A673 (cell line): ENCODE measurements at regions not wholly inside any gene's neighbourhood (a gene's known extent, or its start where the extent isn't known, plus 50 kb on each side); places are given as distances from the start of the nearest gene placed in this dataset.
A peak's percentile ranks its signal among the peaks of the same experiment; 100 is the strongest.

Experiments used
- BruUV-seq: library from RNA; stranded (reverse); fragments of 400-500 nt; replicated peaks from 2 replicates; lab custom pipeline; 2021; lab: Mats Ljungman, UMichigan
- CTCF ChIA-PET: fragments of 300-600 bp; sonication (Branson Sonifier 250); formaldehyde crosslinking; loops from one replicate; lab custom pipeline; 2022; ENCODE audit warnings: antibody characterized with exemption; lab: Charles Lee
- POLR2A ChIA-PET: fragments of 300-600 bp; sonication (Branson Sonifier 250); formaldehyde crosslinking; loops from one replicate; lab custom pipeline; 2022; ENCODE audit warnings: antibody characterized with exemption; ENCODE audit not compliant: low non-redundant PET; lab: Charles Lee
- DNase-seq: peaks from one replicate; pipeline ENCODE4 v3.0.0-alpha.2; 2015; ENCODE audit warnings: low spot score
- H3K27ac ChIP-seq: fragments of 200-600 bp; sonication (generic); 2 replicates; pipeline ENCODE4 v1.5.1; 2016; ENCODE audit warnings: mixed run types, low read depth, mild to moderate bottlenecking, mixed read lengths, antibody characterized with exemption, low read length; ENCODE audit not compliant: poor library complexity, severe bottlenecking
- H3K27me3 ChIP-seq: fragments of 200-600 bp; sonication (generic); replicated peaks from 2 replicates; pipeline ENCODE4 v1.6.1; 2017; ENCODE audit warnings: mixed run types, low read depth, mild to moderate bottlenecking, mixed read lengths, antibody characterized with exemption, low read length; ENCODE audit not compliant: insufficient read depth, poor library complexity
- H3K36me3 ChIP-seq: fragments of 200-600 bp; sonication (generic); 2 replicates; pipeline ENCODE4 v1.6.1; 2016; ENCODE audit warnings: mixed run types, mild to moderate bottlenecking, mixed read lengths, antibody characterized with exemption, low read length; ENCODE audit not compliant: insufficient read depth, poor library complexity, severe bottlenecking
- H3K4me1 ChIP-seq: fragments of 200-600 bp; sonication (generic); 2 replicates; pipeline ENCODE4 v1.6.1; 2017; ENCODE audit warnings: mixed run types, mild to moderate bottlenecking, mixed read lengths, antibody characterized with exemption, low read length; ENCODE audit not compliant: insufficient read depth, poor library complexity, severe bottlenecking
- H3K4me3 ChIP-seq: fragments of 200-600 bp; sonication (generic); 2 replicates; pipeline ENCODE4 v1.5.1; 2016; ENCODE audit warnings: low read depth, mixed run types, mild to moderate bottlenecking, mixed read lengths, low read length; ENCODE audit not compliant: poor library complexity, severe bottlenecking
- H3K9me3 ChIP-seq: fragments of 200-600 bp; sonication (generic); 2 replicates; pipeline ENCODE4 v1.6.1; 2016; ENCODE audit warnings: mixed run types, low read depth, mild to moderate bottlenecking, mixed read lengths, antibody characterized with exemption, low read length; ENCODE audit not compliant: poor library complexity, severe bottlenecking
- CTCF ChIP-seq: fragments of 300-800, 200-600 bp; sonication (generic); conservative IDR thresholded peaks from 2 replicates; pipeline ENCODE4 v1.5.1; 2017; ENCODE audit warnings: low read depth, mild to moderate bottlenecking, antibody characterized with exemption, low read length, moderate library complexity, mixed read lengths
- EZH2 ChIP-seq: fragments of 200-600 bp; sonication (generic); IDR thresholded peaks from 2 replicates; pipeline ENCODE4 v1.6.1; 2017; ENCODE audit warnings: borderline replicate concordance, low read depth, mild to moderate bottlenecking, mixed read lengths, antibody characterized with exemption, low read length; ENCODE audit not compliant: poor library complexity, severe bottlenecking
- intact Hi-C: fragments of 100-400 bp; cut with micrococcal nuclease; formaldehyde crosslinking; loops from one replicate; pipeline ENCODE4 v1.10.0; 2022; ENCODE audit not compliant: unreplicated experiment

GRCh38 chr2:150612957-150613710 lies 125.7 kb upstream of the RND3 start:
- Histone ChIP-seq H3K27ac (no peak overlapping the region), H3K9me3 (no peaks in the 10 kb centered on the region), H3K27me3 (no peaks in the 10 kb centered on the region), H3K4me3 (no peak overlapping the region), H3K4me1 (no peaks in the 10 kb centered on the region), H3K36me3 (no peaks in the 10 kb centered on the region)
- ChIA-PET CTCF (no interaction called here), POLR2A (no interaction called here)
- no TSS peak for BruUV-seq
- intact Hi-C loops, result no loop called here
- no peak for TF ChIP-seq EZH2
- no peak for DNase-seq

GRCh38 chr2:150610670-150611279 lies 123.3 kb upstream of the RND3 start:
- peak; percentile 40; the same call in 1 of the 2 replicates for TF ChIP-seq CTCF
- TF ChIP-seq EZH2, result no peak
- ChIA-PET CTCF (no interaction called here), POLR2A (no interaction called here)
- Histone ChIP-seq H3K9me3 (no peaks in the 10 kb centered on the region), H3K27me3 (no peaks in the 10 kb centered on the region), H3K36me3 (no peaks in the 10 kb centered on the region), H3K27ac (no peak overlapping the region), H3K4me3 (no peak overlapping the region), H3K4me1 (peaks cover 9% of the 10 kb centered on the region)
- DNase-seq, result peak; percentile 40
- no TSS peak for BruUV-seq
- intact Hi-C loops, result no loop called here

- Histone ChIP-seq H3K27ac (no peak overlapping the region), H3K36me3 (no peaks in the 10 kb centered on the region), H3K4me1 (peaks cover 9% of the 10 kb centered on the region), H3K27me3 (no peaks in the 10 kb centered on the region), H3K9me3 (no peaks in the 10 kb centered on the region), H3K4me3 (no peak overlapping the region)
- intact Hi-C loops, result loop anchor here (5.0 to 10.0 kb wide), 2 partner anchors 625 to 1013 kb away; no protein-coding TSS in a partner anchor
- POLR2A ChIA-PET, result no interaction called here
- no TSS peak for BruUV-seq
- TF ChIP-seq CTCF (no peak), EZH2 (no peak)
- no peak for DNase-seq
- CTCF ChIA-PET, result no interaction called here
Measured at GRCh38 chr2:150609831-150610582, 122.5 kb upstream of the RND3 start.
